HEK293T (cell line): ENCODE measurements at regions not wholly inside any gene's neighbourhood (a gene's known extent, or its start where the extent isn't known, plus 50 kb on each side); places are given as distances from the start of the nearest gene placed in this dataset.

ENCODE experiments used
- ELF4 ChIP-seq: fragments of 450-650 bp; IDR thresholded peaks from 2 replicates; pipeline ENCODE4 v1.6.1; 2017; ENCODE audit warnings: antibody characterized with exemption
- FOXA1 ChIP-seq: fragments of 450-650 bp; IDR thresholded peaks from 2 replicates; pipeline ENCODE4 v1.6.1; 2016; ENCODE audit warnings: mild to moderate bottlenecking
- FOXM1 ChIP-seq: fragments of 450-650 bp; IDR thresholded peaks from 2 replicates; pipeline ENCODE4 v1.6.1; 2017; ENCODE audit warnings: mild to moderate bottlenecking, borderline replicate concordance
- HDGF ChIP-seq: fragments of 450-650 bp; IDR thresholded peaks from 2 replicates; pipeline ENCODE4 v1.6.1; 2017; ENCODE audit warnings: antibody characterized with exemption, borderline replicate concordance
- LEF1 ChIP-seq: fragments of 450-650 bp; IDR thresholded peaks from 2 replicates; pipeline ENCODE4 v1.6.1; 2017; ENCODE audit warnings: mild to moderate bottlenecking, borderline replicate concordance
- PKNOX1 ChIP-seq: fragments of 450-650 bp; IDR thresholded peaks from 2 replicates; pipeline ENCODE4 v1.6.1; 2016
- SP1 ChIP-seq: fragments of 450-650 bp; IDR thresholded peaks from 2 replicates; pipeline ENCODE4 v1.6.1; 2017
- TARDBP ChIP-seq: fragments of 450-650 bp; IDR thresholded peaks from 2 replicates; pipeline ENCODE4 v1.6.1; 2016

- TF ChIP-seq FOXA1: no peak
- TF ChIP-seq FOXM1: no peak
- TF ChIP-seq PKNOX1: no peak
- TF ChIP-seq ELF4: no peak
- TF ChIP-seq TARDBP: no peak
- TF ChIP-seq LEF1: no peak
- no peak for TF ChIP-seq HDGF
- no peak for TF ChIP-seq SP1
Observed at GRCh38 chr1:215397843-215398242, 169.3 kb upstream of the KCTD3 start.
